SU-DHL-6 (cell line): ENCODE measurements at regions not wholly inside any gene's neighbourhood (a gene's known extent, or its start where the extent isn't known, plus 50 kb on each side); places are given as distances from the start of the nearest gene placed in this dataset.

Experiments used
- H2AFZ ChIP-seq: fragments of 200-600 bp; sonication (generic); 2 replicates; pipeline ENCODE4 v1.6.1; 2014; ENCODE audit warnings: low read depth, mild to moderate bottlenecking, moderate library complexity, mixed read lengths, antibody characterized with exemption, low read length; ENCODE audit not compliant: severe bottlenecking
- H3F3A ChIP-seq: fragments of 200-600 bp; shearing (Covaris generic); 2 replicates; pipeline ENCODE4 v1.6.0; 2016; ENCODE audit warnings: antibody characterized with exemption, mild to moderate bottlenecking; ENCODE audit not compliant: insufficient read depth
- H3K27ac ChIP-seq: fragments of 200-600 bp; sonication (generic); 2 replicates; pipeline ENCODE4 v1.5.1; 2016; ENCODE audit warnings: low read depth, mild to moderate bottlenecking, low read length, moderate library complexity, mixed read lengths
- H3K27me3 ChIP-seq: fragments of 200-600 bp; sonication (generic), shearing (Covaris generic); 2 replicates; pipeline ENCODE4 v1.6.0; 2014; ENCODE audit warnings: mild to moderate bottlenecking, low read length
- H3K36me3 ChIP-seq: fragments of 200-600 bp; sonication (generic); 2 replicates; pipeline ENCODE4 v1.6.1; 2014; ENCODE audit warnings: mild to moderate bottlenecking, low read length, mixed read lengths
- H3K4me2 ChIP-seq: fragments of 300-600, 200-600 bp; shearing (Covaris generic), sonication (generic); 2 replicates; pipeline ENCODE4 v1.6.0; 2014; ENCODE audit warnings: low read length, low read depth, mild to moderate bottlenecking; ENCODE audit not compliant: poor library complexity, severe bottlenecking
- H3K4me3 ChIP-seq: fragments of 200-600 bp; sonication (generic); 2 replicates; pipeline ENCODE4 v1.5.1; 2014; ENCODE audit warnings: antibody characterized with exemption, low read length, mild to moderate bottlenecking, mixed read lengths; ENCODE audit not compliant: insufficient read depth, poor library complexity, severe bottlenecking
- H3K79me2 ChIP-seq: fragments of 200-600 bp; sonication (generic); 2 replicates; pipeline ENCODE4 v1.6.1; 2014; ENCODE audit warnings: mild to moderate bottlenecking, low read length, moderate library complexity; ENCODE audit not compliant: insufficient read depth
- H3K9ac ChIP-seq: fragments of 200-600 bp; sonication (generic); 2 replicates; pipeline ENCODE4 v1.7.0; 2014; ENCODE audit warnings: mild to moderate bottlenecking, low read length
- H3K9me2 ChIP-seq: fragments of 200-600 bp; sonication (generic); replicated peaks from 2 replicates; pipeline ENCODE4 v1.6.1; 2014; ENCODE audit warnings: low read length; ENCODE audit not compliant: insufficient read depth
- H3K9me3 ChIP-seq: fragments of 200-600 bp; sonication (generic); 2 replicates; pipeline ENCODE4 v1.6.1; 2014; ENCODE audit warnings: low read length, mixed read lengths; ENCODE audit not compliant: insufficient read depth
- H4K20me1 ChIP-seq: fragments of 200-600 bp; sonication (generic); 2 replicates; pipeline ENCODE4 v1.6.1; 2014; ENCODE audit warnings: low read depth, mild to moderate bottlenecking, antibody characterized with exemption, low read length, moderate library complexity, mixed read lengths
- EZH2phosphoT487 ChIP-seq: fragments of 200-600 bp; sonication (generic), shearing (Covaris generic); conservative IDR thresholded peaks from 2 replicates; pipeline ENCODE4 v1.6.1; 2018; ENCODE audit warnings: mild to moderate bottlenecking, antibody characterized with exemption, low read length, moderate library complexity, mixed read lengths
- TF ChIP-seq, protein P1 (sequence below): fragments of 200-600 bp; sonication (generic); IDR thresholded peaks from one replicate; pipeline ENCODE4 v1.5.1; 2017; ENCODE audit warnings: antibody characterized with exemption, mild to moderate bottlenecking, low read length, moderate library complexity; ENCODE audit not compliant: insufficient read depth, poor library complexity, severe bottlenecking

DNA sequence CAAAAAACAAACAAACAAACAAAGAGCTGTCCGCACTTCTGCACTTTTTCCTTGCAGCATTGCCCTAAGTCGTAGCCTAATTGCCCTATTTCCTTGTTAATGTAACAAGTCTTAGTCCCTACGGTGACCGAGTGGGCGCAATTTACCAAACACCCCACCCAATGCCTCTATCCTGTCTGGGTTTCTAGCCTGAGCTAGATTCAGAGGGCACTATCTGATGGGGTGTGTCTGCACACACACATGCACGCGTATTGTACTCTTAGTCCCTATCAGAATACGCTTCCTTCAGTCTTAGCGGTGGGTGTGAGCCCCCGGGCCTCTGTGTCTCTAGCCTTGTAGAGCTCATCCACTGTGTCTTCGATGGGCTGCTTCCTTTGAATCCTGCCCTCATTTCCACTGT lies 125.9 kb upstream of the DLG1 start:
- no peaks in the 10 kb centered on the region for H3K9me2 ChIP-seq
- H4K20me1 ChIP-seq, result no peaks in the 10 kb centered on the region
- no peaks in the 10 kb centered on the region for H3K9me3 ChIP-seq
- no peak overlapping the region for H3K4me3 ChIP-seq
- no peak overlapping the region for H3K27ac ChIP-seq
- no peak overlapping the region for H3K9ac ChIP-seq
- H2AFZ ChIP-seq, result no peak overlapping the region
- H3K36me3 ChIP-seq, result no peaks in the 10 kb centered on the region
- H3F3A ChIP-seq, result no peaks in the 10 kb centered on the region
- no peaks in the 10 kb centered on the region for H3K79me2 ChIP-seq
- no peak overlapping the region for H3K4me2 ChIP-seq
- TF ChIP-seq, protein P1, sequence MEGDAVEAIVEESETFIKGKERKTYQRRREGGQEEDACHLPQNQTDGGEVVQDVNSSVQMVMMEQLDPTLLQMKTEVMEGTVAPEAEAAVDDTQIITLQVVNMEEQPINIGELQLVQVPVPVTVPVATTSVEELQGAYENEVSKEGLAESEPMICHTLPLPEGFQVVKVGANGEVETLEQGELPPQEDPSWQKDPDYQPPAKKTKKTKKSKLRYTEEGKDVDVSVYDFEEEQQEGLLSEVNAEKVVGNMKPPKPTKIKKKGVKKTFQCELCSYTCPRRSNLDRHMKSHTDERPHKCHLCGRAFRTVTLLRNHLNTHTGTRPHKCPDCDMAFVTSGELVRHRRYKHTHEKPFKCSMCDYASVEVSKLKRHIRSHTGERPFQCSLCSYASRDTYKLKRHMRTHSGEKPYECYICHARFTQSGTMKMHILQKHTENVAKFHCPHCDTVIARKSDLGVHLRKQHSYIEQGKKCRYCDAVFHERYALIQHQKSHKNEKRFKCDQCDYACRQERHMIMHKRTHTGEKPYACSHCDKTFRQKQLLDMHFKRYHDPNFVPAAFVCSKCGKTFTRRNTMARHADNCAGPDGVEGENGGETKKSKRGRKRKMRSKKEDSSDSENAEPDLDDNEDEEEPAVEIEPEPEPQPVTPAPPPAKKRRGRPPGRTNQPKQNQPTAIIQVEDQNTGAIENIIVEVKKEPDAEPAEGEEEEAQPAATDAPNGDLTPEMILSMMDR, result no peak
- TF ChIP-seq EZH2phosphoT487, result no peak
- H3K27me3 ChIP-seq, result no peaks in the 10 kb centered on the region

DNA sequence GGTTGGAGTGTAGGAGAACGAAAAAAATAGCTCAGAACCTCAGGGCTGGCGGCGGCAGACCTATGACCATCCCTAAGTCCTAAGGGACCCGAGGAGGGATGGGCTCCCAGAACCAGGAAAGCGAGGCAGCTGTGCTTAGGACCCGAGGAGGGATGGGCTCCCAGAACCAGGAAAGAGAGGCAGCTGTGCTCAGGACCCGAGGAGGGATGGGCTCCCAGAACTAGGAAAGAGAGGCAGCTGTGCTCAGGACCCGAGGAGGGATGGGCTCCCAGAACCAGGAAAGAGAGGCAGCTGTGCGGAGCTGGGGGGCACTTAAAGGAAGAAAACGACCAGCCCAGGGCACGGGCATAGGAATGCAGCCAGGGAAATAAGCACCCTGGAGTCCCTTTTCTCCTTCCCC lies 125.0 kb upstream of the DLG1 start:
- Histone ChIP-seq H3K9me3 (no peaks in the 10 kb centered on the region), H3K27ac (no peak overlapping the region), H3K9ac (no peak overlapping the region), H3K79me2 (no peaks in the 10 kb centered on the region), H3K9me2 (no peaks in the 10 kb centered on the region), H3K36me3 (no peaks in the 10 kb centered on the region), H3K4me3 (no peak overlapping the region), H3K4me2 (no peak overlapping the region), H2AFZ (no peak overlapping the region), H3F3A (no peaks in the 10 kb centered on the region), H3K27me3 (no peaks in the 10 kb centered on the region), H4K20me1 (no peaks in the 10 kb centered on the region)
- no peak for TF ChIP-seq EZH2phosphoT487
- TF ChIP-seq, protein P1, result no peak

DNA sequence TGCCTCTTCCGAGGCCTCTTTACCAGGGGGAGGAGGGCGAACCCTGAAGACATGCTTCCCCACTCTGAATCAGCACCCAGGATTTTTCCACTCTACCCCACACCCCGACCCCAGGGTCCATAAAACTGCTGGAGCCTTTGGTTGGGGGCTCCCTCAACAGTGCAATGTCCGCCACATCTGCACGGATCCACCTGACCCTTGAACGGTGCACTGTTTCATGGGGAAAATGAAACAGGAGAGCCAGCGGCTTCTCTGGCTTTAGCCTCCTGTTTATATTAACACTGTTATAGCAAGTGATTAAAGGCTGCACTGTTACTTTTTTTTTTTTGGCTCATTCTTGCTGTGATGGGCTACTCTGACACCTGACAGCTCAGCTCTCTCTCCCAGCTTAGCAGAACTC lies 124.1 kb upstream of the DLG1 start:
- Histone ChIP-seq H3F3A (no peaks in the 10 kb centered on the region), H3K9ac (no peak overlapping the region), H3K9me2 (no peaks in the 10 kb centered on the region), H3K4me3 (no peak overlapping the region), H3K27me3 (no peaks in the 10 kb centered on the region), H3K36me3 (no peaks in the 10 kb centered on the region), H4K20me1 (no peaks in the 10 kb centered on the region), H3K27ac (no peak overlapping the region), H3K79me2 (no peaks in the 10 kb centered on the region), H3K4me2 (no peak overlapping the region), H3K9me3 (no peaks in the 10 kb centered on the region), H2AFZ (no peak overlapping the region)
- TF ChIP-seq EZH2phosphoT487, result no peak
- TF ChIP-seq, protein P1, result no peak

DNA sequence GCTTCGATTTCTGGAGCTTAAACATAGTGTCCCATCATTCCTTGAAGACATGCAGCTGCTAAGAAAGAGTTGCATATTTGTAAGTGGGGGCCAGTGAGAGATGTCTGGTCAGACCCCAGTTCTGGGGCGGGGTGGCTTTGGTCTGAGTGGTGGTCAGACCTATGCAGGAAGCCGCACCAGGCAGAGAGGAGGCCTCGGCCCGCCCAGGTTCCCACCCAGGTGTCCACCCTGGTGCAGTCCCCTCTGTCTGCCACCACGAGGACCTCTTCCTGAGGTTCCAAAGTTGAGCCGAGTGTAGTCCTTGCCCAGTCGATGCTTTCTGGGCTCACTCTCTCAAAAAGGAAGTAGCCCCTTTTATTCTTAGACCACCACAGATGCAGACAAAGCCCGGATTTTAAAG lies 122.6 kb upstream of the DLG1 start:
- TF ChIP-seq EZH2phosphoT487, result no peak
- TF ChIP-seq, protein P1, result no peak
- no peaks in the 10 kb centered on the region for H3K27me3 ChIP-seq
- no peaks in the 10 kb centered on the region for H3K36me3 ChIP-seq
- H3K27ac ChIP-seq, result no peak overlapping the region
- no peaks in the 10 kb centered on the region for H4K20me1 ChIP-seq
- H3K4me2 ChIP-seq, result no peak overlapping the region
- no peak overlapping the region for H3K9ac ChIP-seq
- H3K4me3 ChIP-seq, result no peak overlapping the region
- H2AFZ ChIP-seq, result no peak overlapping the region
- H3F3A ChIP-seq, result no peaks in the 10 kb centered on the region
- no peaks in the 10 kb centered on the region for H3K79me2 ChIP-seq
- no peaks in the 10 kb centered on the region for H3K9me3 ChIP-seq
- H3K9me2 ChIP-seq, result no peaks in the 10 kb centered on the region
